OCI-LY3 (cell line): ENCODE measurements at regions not wholly inside any gene's neighbourhood (a gene's known extent, or its start where the extent isn't known, plus 50 kb on each side); places are given as distances from the start of the nearest gene placed in this dataset.
"Not testable (repeated sequence)": the region's sequence is repeated elsewhere in the genome, so short reads cannot be mapped to it uniquely, and the experiment has no call there.

Source experiments
- CTCF ChIP-seq: fragments of 200-600, 300-600 bp; sonication (generic); IDR thresholded peaks from 2 replicates; pipeline ENCODE4 v1.5.1; 2014; ENCODE audit warnings: antibody characterized with exemption, low read length, low read depth
- EZH2phosphoT487 ChIP-seq: fragments of 200-600 bp; shearing (Covaris generic); IDR thresholded peaks from 2 replicates; pipeline ENCODE4 v1.6.1; 2018; ENCODE audit warnings: antibody characterized with exemption, mixed run types, low read depth

- not testable (repeated sequence) for TF ChIP-seq CTCF, EZH2phosphoT487
These were observed 247.7 kb downstream of the CWH43 start for GRCh38 chr4:49233749-49234148.
